Naive thymus-derived CD4-positive, alpha-beta T cell (primary cell): ENCODE measurements at regions not wholly inside any gene's neighbourhood (a gene's known extent, or its start where the extent isn't known, plus 50 kb on each side); places are given as distances from the start of the nearest gene placed in this dataset.
"Not testable (repeated sequence)": the region's sequence is repeated elsewhere in the genome, so short reads cannot be mapped to it uniquely, and the experiment has no call there.

ENCODE experiments used
- ATAC-seq: fragments of 150-1000 bp; cut with Tn5 transposase; 2 replicates; pipeline ENCODE4 v1.10.0; 2021; ENCODE audit warnings: mild to moderate bottlenecking, moderate library complexity
- CTCF ChIA-PET: fragments of 350-600 bp; sonication (Branson Sonifier 250); formaldehyde crosslinking; loops from one replicate; lab custom pipeline; 2021; ENCODE audit warnings: antibody characterized with exemption; lab: Charles Lee
- POLR2A ChIA-PET: fragments of 350-600 bp; sonication (Branson Sonifier 250); formaldehyde crosslinking; loops from one replicate; lab custom pipeline; 2021; ENCODE audit warnings: antibody characterized with exemption, inconsistent platforms; lab: Charles Lee
- DNase-seq, 9 donors: peaks; one replicate each; pipeline versions ENCODE4 v3.0.0 to v3.0.0-alpha.2; 2020 to 2022; ENCODE audit warnings: mixed read lengths in 1 of 9
- H3K27ac ChIP-seq: one replicate; pipeline ENCODE4 v1.7.0; 2013; ENCODE audit warnings: mild to moderate bottlenecking, low read depth, low read length, moderate library complexity
- H3K27me3 ChIP-seq, 2 donors: one replicate each; pipeline ENCODE4 v1.7.0; 2013; ENCODE audit warnings: low read length in 2 of 2, mild to moderate bottlenecking in 2 of 2, moderate library complexity in 2 of 2; ENCODE audit not compliant: control insufficient read depth in 2 of 2, insufficient read depth in 2 of 2
- H3K36me3 ChIP-seq, 3 experiments: 1 replicate in 2 of 3; 2 replicates in 1 of 3; pipeline ENCODE4 v1.7.0; 2013; ENCODE audit warnings: low read length in 3 of 3, mild to moderate bottlenecking in 3 of 3, moderate library complexity in 1 of 3; ENCODE audit not compliant: insufficient read depth in 3 of 3, control insufficient read depth in 2 of 3
- H3K4me1 ChIP-seq, 2 donors: one replicate each; pipeline ENCODE4 v1.7.0; 2013; ENCODE audit warnings: low read length in 2 of 2, mild to moderate bottlenecking in 2 of 2, moderate library complexity in 1 of 2; ENCODE audit not compliant: control insufficient read depth in 2 of 2, insufficient read depth in 2 of 2
- H3K4me3 ChIP-seq: 2 replicates; pipeline ENCODE4 v1.7.0; 2013; ENCODE audit warnings: mild to moderate bottlenecking, low read length
- H3K9me3 ChIP-seq, 3 experiments: 1 replicate in 2 of 3; 2 replicates in 1 of 3; pipeline ENCODE4 v1.7.0; 2013; ENCODE audit warnings: low read length in 3 of 3; ENCODE audit not compliant: control insufficient read depth in 2 of 3
- H3K27ac Mint-ChIP-seq, 9 donors: one replicate each; pipeline ENCODE4 v1.8.0; 2020 to 2022; ENCODE audit warnings: mixed read lengths in 9 of 9, mild to moderate bottlenecking in 8 of 9, moderate library complexity in 5 of 9, inconsistent platforms in 2 of 9
- H3K27me3 Mint-ChIP-seq, 5 donors: one replicate each; pipeline ENCODE4 v1.8.0; 2021 to 2022; ENCODE audit warnings: mixed read lengths in 5 of 5, mild to moderate bottlenecking in 1 of 5
- H3K36me3 Mint-ChIP-seq, 5 donors: one replicate each; pipeline ENCODE4 v1.8.0; 2020 to 2022; ENCODE audit warnings: mixed read lengths in 5 of 5, mild to moderate bottlenecking in 3 of 5, inconsistent platforms in 1 of 5
- H3K4me1 Mint-ChIP-seq, 7 donors: one replicate each; pipeline ENCODE4 v1.8.0; 2020 to 2022; ENCODE audit warnings: mixed read lengths in 7 of 7, mild to moderate bottlenecking in 3 of 7, inconsistent platforms in 1 of 7
- H3K4me3 Mint-ChIP-seq, 10 donors: one replicate each; pipeline ENCODE4 v1.8.0; 2020 to 2022; ENCODE audit warnings: mild to moderate bottlenecking in 10 of 10, mixed read lengths in 10 of 10, moderate library complexity in 6 of 10, inconsistent platforms in 2 of 10
- H3K9me3 Mint-ChIP-seq, 11 donors: one replicate each; pipeline ENCODE4 v1.8.0; 2020 to 2022; ENCODE audit warnings: mixed read lengths in 11 of 11, mild to moderate bottlenecking in 4 of 11, inconsistent platforms in 1 of 11, moderate library complexity in 1 of 11
- intact Hi-C, 2 donors: fragments of 100-400 bp; cut with micrococcal nuclease; formaldehyde crosslinking; loops; one replicate each; pipeline ENCODE4 v1.15.1; 2023

DNA sequence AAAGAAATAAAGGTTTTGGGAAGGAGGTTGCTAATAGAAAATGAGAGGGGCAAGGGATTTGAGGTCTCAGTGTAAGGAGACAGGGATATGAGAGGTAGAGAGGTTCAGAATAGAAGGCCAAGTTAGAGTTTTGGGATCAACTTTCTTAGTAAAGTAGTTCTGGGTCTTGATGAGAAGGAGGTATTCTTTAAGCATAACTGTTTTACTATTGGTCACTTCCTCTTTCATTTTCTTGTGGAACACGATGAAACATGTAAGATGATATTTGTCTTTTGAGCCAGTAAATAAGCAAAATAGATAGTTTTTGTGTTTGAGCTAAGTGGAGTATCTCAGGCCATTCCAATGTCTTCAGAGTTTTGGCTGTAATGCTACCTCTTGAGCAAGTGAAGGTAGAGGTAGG, 68.3 kb downstream of the SEPTIN7 start:
- H3K4me3 ChIP-seq, H3K4me1 ChIP-seq, intact Hi-C loops, H3K9me3 ChIP-seq, H3K9me3 Mint-ChIP-seq, CTCF ChIA-PET, ATAC-seq, POLR2A ChIA-PET, H3K27ac ChIP-seq, H3K27me3 Mint-ChIP-seq, H3K27me3 ChIP-seq, DNase-seq: not testable (repeated sequence)
- Mint-ChIP-seq H3K27ac (peak overlapping the region in 5 of 9 donors; percentile 17 to 74 (median 26)), H3K4me3 (peak overlapping the region in 1 of 10 donors; percentile 10), H3K36me3 (peaks cover 11 to 53% (median 31%) of the 10 kb centered on the region in 5 donors), H3K4me1 (peaks cover 14 to 56% (median 35%) of the 10 kb centered on the region in 7 donors)
- peaks cover 0 to 39% (median 15%) of the 10 kb centered on the region in 3 experiments for H3K36me3 ChIP-seq

DNA sequence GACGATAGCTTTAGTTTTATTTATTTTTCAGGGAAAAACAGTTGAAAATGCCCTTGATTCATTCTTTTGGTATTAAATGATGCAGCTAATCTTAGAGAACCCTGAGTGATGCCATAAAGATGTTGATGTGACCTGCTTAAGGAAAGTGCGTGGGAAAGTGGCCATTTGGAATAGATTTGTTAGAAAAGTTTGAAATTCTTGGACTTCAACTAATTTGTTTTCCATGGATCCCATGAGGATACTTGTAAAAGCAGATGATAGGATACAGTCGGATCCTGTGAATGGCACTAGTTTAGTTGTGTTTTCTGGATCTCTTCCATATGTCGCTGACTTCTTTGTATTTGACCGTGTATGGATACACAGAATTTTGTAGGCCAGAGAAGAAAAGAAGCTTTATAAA, 69.0 kb downstream of the SEPTIN7 start:
- no peaks in the 10 kb centered on the region for H3K9me3 ChIP-seq
- H3K27ac Mint-ChIP-seq = peak overlapping the region in 1 of 9 donors; percentile 29
- ATAC-seq (no peak), DNase-seq (no peak)
- no peaks in the 10 kb centered on the region for H3K27me3 ChIP-seq
- H3K36me3 ChIP-seq = peaks cover 0 to 37% (median 15%) of the 10 kb centered on the region in 3 experiments
- H3K4me1 Mint-ChIP-seq = peaks cover 14 to 56% (median 40%) of the 10 kb centered on the region in 7 donors
- no peaks in the 10 kb centered on the region for H3K27me3 Mint-ChIP-seq
- no peak overlapping the region for H3K4me3 Mint-ChIP-seq
- peaks cover 14 to 52% (median 33%) of the 10 kb centered on the region in 5 donors for H3K36me3 Mint-ChIP-seq
- no peak overlapping the region for H3K4me3 ChIP-seq
- POLR2A ChIA-PET = no interaction called here
- CTCF ChIA-PET = interaction anchor here (1.2 kb wide), 1 partner anchor 23 kb away, joined by 3 read pairs; no protein-coding TSS in a partner anchor
- H3K9me3 Mint-ChIP-seq = no peaks in the 10 kb centered on the region
- intact Hi-C loops = loop anchor here in 1 of 2 donors (2.0 kb wide), 1 partner anchor 15 kb away; no protein-coding TSS in a partner anchor
- H3K27ac ChIP-seq = no peak overlapping the region
- H3K4me1 ChIP-seq = no peaks in the 10 kb centered on the region

DNA sequence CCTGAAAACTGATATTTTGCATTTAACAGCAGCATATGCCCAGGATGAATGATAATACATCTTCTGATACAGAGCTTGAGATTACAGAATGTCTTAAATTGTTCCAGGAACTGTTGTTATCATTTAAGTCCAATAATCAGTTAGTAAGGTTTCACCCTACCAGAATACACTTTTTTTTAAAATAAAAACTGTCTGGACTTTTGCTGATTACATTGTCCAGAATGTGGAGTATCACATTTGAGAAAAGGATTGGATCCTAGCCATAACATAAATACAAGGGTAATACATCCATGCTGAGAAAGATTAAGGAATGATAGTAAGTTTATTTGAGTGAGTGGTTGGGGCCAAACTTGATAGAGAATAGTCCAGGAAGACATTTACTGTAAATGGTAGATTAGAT, 71.0 kb downstream of the SEPTIN7 start:
- no peak overlapping the region for H3K4me3 Mint-ChIP-seq
- POLR2A ChIA-PET = no interaction called here
- Histone ChIP-seq H3K4me1 (no peaks in the 10 kb centered on the region), H3K27me3 (no peaks in the 10 kb centered on the region), H3K4me3 (no peak overlapping the region), H3K36me3 (peaks cover 0 to 26% (median 7%) of the 10 kb centered on the region in 3 experiments), H3K27ac (no peak overlapping the region), H3K9me3 (no peaks in the 10 kb centered on the region)
- peak overlapping the region in 2 of 9 donors; percentile 12 to 16 for H3K27ac Mint-ChIP-seq
- H3K9me3 Mint-ChIP-seq = no peaks in the 10 kb centered on the region
- H3K4me1 Mint-ChIP-seq = peaks cover 14 to 50% (median 34%) of the 10 kb centered on the region in 7 donors
- intact Hi-C loops = loop anchor here in 1 of 2 donors (2.0 kb wide), 1 partner anchor 17 kb away; no protein-coding TSS in a partner anchor
- H3K27me3 Mint-ChIP-seq = no peaks in the 10 kb centered on the region
- ATAC-seq (no peak), DNase-seq (no peak)
- CTCF ChIA-PET = no interaction called here
- H3K36me3 Mint-ChIP-seq = peaks cover 14 to 41% (median 21%) of the 10 kb centered on the region in 5 donors

DNA sequence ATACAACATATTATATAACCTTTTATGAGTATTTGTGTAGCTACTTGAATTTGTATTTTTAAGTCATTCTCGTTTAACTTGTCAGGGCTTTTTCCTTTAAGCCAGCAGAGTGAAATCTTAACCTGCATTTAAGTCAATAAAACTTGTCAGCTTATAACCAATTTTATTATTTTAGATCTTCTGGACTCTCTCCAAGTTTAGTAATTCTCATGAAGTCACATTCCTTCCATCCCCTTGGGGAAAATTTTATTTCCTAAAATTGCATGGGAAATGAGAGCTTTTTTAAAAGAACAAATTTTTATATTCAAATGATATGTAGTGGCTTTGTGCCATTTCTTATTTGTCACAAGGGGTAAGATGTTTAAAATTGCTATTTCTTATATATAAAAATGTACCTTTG, 74.0 kb downstream of the SEPTIN7 start:
- no peak overlapping the region for H3K4me3 ChIP-seq
- H3K36me3 ChIP-seq = peaks cover 0 to 23% (median 7%) of the 10 kb centered on the region in 3 experiments
- ATAC-seq (no peak), DNase-seq (no peak)
- peak overlapping the region in 2 of 9 donors; percentile 6 to 7 for H3K27ac Mint-ChIP-seq
- H3K27ac ChIP-seq = no peak overlapping the region
- no peaks in the 10 kb centered on the region for H3K27me3 Mint-ChIP-seq
- ChIA-PET CTCF (no interaction called here), POLR2A (no interaction called here)
- H3K9me3 ChIP-seq = no peaks in the 10 kb centered on the region
- intact Hi-C loops = no loop called here
- no peaks in the 10 kb centered on the region for H3K27me3 ChIP-seq
- no peaks in the 10 kb centered on the region for H3K9me3 Mint-ChIP-seq
- H3K4me3 Mint-ChIP-seq = no peak overlapping the region
- no peaks in the 10 kb centered on the region for H3K4me1 ChIP-seq
- peaks cover 7 to 37% (median 20%) of the 10 kb centered on the region in 5 donors for H3K36me3 Mint-ChIP-seq
- H3K4me1 Mint-ChIP-seq = peaks cover 3 to 48% (median 29%) of the 10 kb centered on the region in 7 donors

DNA sequence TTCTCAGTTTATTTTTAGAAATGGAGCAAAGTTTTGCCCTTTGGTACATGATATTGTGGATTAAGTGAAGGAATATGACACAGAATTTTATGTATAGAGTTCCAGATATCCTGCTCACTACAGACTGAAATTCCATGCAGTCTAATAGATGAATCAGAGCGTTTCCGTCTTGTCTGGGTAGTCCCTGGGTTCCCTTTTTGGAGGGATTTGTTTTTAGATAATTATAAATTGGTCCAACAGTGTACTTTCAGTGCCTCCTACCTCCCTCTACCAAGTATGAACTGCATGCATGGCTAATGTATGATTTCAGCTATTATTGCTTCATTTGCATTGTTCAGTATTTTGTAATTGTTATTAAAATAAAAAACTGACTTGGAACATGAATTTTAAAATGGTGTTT, 74.4 kb downstream of the SEPTIN7 start:
- Mint-ChIP-seq H3K27ac (peak overlapping the region in 2 of 9 donors; percentile 32 to 51), H3K36me3 (peaks cover 7 to 35% (median 20%) of the 10 kb centered on the region in 5 donors), H3K27me3 (no peaks in the 10 kb centered on the region), H3K4me3 (no peak overlapping the region), H3K9me3 (no peaks in the 10 kb centered on the region), H3K4me1 (peaks cover 2 to 44% (median 25%) of the 10 kb centered on the region in 7 donors)
- Histone ChIP-seq H3K27me3 (no peaks in the 10 kb centered on the region), H3K4me3 (no peak overlapping the region), H3K4me1 (no peaks in the 10 kb centered on the region), H3K9me3 (no peaks in the 10 kb centered on the region), H3K36me3 (peaks cover 0 to 24% (median 7%) of the 10 kb centered on the region in 3 experiments), H3K27ac (no peak overlapping the region)
- ATAC-seq (no peak), DNase-seq (no peak)
- CTCF ChIA-PET = no interaction called here
- POLR2A ChIA-PET = no interaction called here
- intact Hi-C loops = no loop called here

DNA sequence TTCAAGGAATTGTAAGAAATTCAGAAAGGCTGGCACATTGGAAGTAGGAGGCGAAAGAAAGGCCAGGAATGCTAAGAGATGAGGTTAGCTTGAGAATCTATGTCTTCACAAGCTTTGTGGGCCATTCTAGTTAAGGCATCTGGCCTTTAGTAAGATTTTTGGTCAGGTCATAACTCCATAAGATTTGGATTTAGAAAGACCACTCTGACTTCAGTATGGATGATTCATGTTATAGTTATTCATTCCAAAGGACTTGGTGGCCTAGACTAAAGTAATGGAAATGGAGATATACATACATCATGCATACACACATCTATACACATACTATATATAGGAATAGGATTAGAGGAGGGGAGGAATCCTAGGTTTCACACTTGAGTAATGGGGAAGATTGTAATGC, 77.5 kb downstream of the SEPTIN7 start:
- no peaks in the 10 kb centered on the region for H3K27me3 ChIP-seq
- no peaks in the 10 kb centered on the region for H3K9me3 ChIP-seq
- CTCF ChIA-PET = interaction anchor here (0.7 kb wide), 1 partner anchor 29 kb away, joined by 3 read pairs; no protein-coding TSS in a partner anchor
- Mint-ChIP-seq H3K27me3 (no peaks in the 10 kb centered on the region), H3K27ac (peak overlapping the region in 6 of 9 donors; percentile 1 to 64 (median 33)), H3K36me3 (peaks cover 11 to 42% (median 24%) of the 10 kb centered on the region in 5 donors), H3K4me3 (no peak overlapping the region), H3K9me3 (no peaks in the 10 kb centered on the region), H3K4me1 (peaks cover 0 to 28% (median 16%) of the 10 kb centered on the region in 7 donors)
- intact Hi-C loops = no loop called here
- POLR2A ChIA-PET = no interaction called here
- no peaks in the 10 kb centered on the region for H3K4me1 ChIP-seq
- no peak for DNase-seq
- no peak for ATAC-seq
- H3K4me3 ChIP-seq = no peak overlapping the region
- peaks cover 0 to 21% (median 17%) of the 10 kb centered on the region in 3 experiments for H3K36me3 ChIP-seq
- no peak overlapping the region for H3K27ac ChIP-seq

DNA sequence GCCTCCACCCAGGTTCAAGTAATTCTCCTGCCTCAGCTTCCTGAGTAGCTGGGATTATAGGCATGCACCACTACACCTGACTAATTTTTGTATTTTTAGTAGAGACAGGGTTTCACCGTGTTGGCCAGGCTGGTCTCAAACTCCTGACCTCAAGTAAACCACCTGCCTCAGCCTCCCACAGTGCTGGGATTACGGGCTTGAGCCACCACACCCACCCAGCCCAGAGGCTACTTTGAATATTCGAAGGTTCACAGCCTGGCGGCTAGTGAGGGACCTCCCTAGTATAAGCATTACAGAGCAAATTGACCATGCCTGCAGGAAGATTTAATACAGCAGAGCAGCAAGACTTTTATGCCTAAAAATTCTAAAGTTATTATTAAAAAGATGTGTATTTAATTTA, 86.6 kb downstream of the SEPTIN7 start:
- H3K4me3 Mint-ChIP-seq, H3K4me1 ChIP-seq, H3K9me3 ChIP-seq, H3K27me3 ChIP-seq, H3K27me3 Mint-ChIP-seq, ATAC-seq, H3K27ac ChIP-seq, POLR2A ChIA-PET, H3K9me3 Mint-ChIP-seq, CTCF ChIA-PET, DNase-seq, H3K4me3 ChIP-seq: not testable (repeated sequence)
- peak overlapping the region in 3 of 9 donors; percentile 16 to 52 (median 52) for H3K27ac Mint-ChIP-seq
- H3K36me3 ChIP-seq = peaks cover 6 to 37% (median 17%) of the 10 kb centered on the region in 3 experiments
- peaks cover 17 to 45% (median 42%) of the 10 kb centered on the region in 5 donors for H3K36me3 Mint-ChIP-seq
- peaks cover 0 to 25% (median 19%) of the 10 kb centered on the region in 7 donors for H3K4me1 Mint-ChIP-seq
- intact Hi-C loops = loop anchor here in 1 of 2 donors (5.0 kb wide), 1 partner anchor 85 kb away; the partner anchor contains the start of gene SEPTIN7
